Fibroblast of pulmonary artery (primary cell): ENCODE measurements at regions not wholly inside any gene's neighbourhood (a gene's known extent, or its start where the extent isn't known, plus 50 kb on each side); places are given as distances from the start of the nearest gene placed in this dataset.
"Not testable (repeated sequence)": the region's sequence is repeated elsewhere in the genome, so short reads cannot be mapped to it uniquely, and the experiment has no call there.

ENCODE experiments used
- DNase-seq: peaks from one replicate; pipeline ENCODE4 v3.0.0-alpha.2; 2010; ENCODE audit warnings: low read depth
- H3K4me3 ChIP-seq: replicated peaks from 2 replicates; pipeline ENCODE4 v1.5.1; 2011; ENCODE audit warnings: low read depth, mild to moderate bottlenecking, control low read depth, low read length, moderate library complexity
- TF ChIP-seq, protein P1 (sequence below): IDR thresholded peaks from 2 replicates; pipeline ENCODE4 v1.5.1; 2011; ENCODE audit warnings: mild to moderate bottlenecking, control low read depth, low read length, inconsistent platforms; ENCODE audit errors: missing control alignments

DNA sequence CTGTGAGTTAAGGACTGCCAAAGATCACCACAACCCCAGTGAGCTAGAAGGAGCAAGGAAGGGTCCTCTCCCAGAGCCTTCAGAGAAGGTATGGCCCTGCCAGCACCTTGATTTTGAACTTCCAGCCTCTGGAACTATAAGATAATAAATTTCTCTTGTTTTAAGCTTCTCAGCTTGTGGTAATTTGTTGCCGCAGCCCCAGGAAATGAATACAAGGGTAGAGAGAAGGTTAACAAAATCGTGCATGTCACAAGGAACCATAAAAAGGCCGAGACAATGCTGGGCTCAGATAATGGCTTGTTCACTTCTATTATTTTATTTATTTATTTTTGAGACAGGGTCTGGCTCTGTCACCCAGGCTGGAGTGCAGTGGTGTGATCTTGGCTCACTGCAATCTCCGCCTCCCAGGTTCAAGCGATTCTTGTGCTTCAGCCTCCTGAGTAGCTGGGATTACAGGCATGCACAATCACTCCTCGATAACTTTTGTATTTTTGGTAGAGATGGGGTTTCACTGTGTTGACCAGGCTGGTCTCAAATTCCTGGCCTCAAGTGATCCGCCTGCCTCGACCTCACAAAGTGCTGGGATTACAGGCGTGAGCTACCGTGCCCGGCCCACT lies 71.5 kb downstream of the WSB1 start:
- not testable (repeated sequence) for DNase-seq

DNA sequence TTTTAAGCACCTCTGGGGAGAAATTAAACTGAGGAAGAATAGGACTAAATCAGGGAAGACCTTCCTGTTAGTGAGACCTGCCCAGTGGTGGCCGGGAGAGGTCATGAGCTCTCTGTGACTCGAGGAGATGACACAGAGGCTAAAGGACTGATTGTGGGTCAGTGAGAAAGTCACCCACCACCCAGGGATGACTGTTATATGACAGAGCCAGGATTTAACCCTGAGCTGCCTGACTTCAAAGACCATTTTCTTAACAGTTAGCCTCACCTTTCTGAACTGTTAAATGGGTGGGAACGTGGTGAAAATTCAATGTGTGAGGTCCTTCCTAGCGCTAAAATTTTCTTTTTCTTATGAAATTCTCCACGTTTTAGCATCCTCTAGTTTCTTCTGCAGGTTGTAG lies 72.5 kb downstream of the WSB1 start:
- TF ChIP-seq, protein P1, sequence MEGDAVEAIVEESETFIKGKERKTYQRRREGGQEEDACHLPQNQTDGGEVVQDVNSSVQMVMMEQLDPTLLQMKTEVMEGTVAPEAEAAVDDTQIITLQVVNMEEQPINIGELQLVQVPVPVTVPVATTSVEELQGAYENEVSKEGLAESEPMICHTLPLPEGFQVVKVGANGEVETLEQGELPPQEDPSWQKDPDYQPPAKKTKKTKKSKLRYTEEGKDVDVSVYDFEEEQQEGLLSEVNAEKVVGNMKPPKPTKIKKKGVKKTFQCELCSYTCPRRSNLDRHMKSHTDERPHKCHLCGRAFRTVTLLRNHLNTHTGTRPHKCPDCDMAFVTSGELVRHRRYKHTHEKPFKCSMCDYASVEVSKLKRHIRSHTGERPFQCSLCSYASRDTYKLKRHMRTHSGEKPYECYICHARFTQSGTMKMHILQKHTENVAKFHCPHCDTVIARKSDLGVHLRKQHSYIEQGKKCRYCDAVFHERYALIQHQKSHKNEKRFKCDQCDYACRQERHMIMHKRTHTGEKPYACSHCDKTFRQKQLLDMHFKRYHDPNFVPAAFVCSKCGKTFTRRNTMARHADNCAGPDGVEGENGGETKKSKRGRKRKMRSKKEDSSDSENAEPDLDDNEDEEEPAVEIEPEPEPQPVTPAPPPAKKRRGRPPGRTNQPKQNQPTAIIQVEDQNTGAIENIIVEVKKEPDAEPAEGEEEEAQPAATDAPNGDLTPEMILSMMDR = no peak
- DNase-seq = no peak
- no peak overlapping the region for H3K4me3 ChIP-seq

More for the DNA sequence above, 71.5 kb downstream of the WSB1 start:
- H3K4me3 ChIP-seq = not testable (repeated sequence)

DNA sequence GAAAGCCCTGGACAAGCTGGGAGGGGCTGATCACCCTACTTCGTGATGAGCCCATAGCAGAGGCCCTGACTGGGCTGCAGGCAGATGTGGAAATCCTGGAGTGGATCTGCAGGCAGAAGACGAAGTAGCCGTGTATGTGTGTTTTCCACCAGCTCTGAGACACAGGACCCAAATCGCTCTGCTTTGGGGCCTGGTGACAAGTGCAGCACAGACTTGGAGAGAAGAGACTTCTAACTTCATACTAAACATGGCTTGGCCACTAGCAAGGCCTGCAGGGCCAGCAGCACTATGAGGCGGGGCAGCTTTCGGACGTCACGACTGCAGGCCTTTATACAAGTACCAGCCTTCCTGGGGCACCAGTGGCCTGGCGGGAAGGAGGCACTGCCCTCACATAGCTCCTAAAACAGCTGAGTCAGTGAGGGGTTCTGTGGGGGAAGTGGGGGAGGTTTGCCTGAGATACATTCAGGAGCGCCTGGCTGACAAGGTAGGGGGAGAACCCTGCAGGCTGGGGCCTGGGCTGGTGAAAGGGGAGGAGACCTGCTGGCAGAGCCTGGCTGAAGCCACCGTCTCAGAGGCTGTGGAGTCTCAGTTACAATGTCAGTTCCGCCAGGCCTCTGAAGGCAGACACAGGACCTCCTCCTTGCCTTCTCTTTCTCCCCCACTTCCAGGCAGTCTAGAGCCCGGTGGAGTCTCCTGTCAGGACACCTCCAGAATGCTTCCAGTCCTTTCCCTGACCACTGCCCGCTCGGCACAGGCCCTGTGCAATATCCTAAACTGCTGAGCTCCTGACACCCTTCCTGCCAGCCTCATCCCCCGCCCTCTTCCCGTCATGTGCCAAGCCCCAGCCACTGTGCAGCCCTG lies 73.4 kb downstream of the WSB1 start:
- H3K4me3 ChIP-seq = no peak overlapping the region
- DNase-seq = no peak
- TF ChIP-seq, protein P1 = no peak

DNA sequence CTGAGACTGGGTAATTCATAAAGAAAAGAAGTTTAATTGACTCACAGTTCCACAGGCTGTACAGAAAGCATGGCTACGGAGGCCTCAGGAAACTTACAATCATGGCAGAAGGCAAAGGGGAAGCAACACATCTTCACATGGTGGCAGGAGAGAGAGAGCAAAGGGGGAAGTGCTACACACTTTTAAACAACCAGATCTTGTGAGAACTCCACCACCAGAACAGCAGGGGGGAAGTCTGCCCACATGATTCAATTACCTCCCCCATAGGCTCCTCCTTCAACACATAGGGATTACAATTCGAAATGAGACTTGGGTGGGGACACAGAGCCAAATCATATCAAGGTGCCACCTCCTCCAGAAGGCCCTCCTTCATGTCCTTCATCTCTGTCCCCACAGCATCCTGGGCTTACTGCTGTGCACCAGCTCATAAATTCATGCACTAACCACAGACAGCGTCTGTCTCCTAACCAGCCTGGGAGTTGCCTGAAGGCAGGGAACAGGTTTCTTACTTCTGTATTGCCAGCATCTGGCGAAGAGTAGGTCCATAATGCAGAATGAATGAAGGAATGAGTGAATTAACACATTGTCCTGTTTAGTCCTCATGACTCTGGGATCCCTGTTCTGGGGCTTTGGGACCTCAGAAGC lies 74.4 kb downstream of the WSB1 start:
- H3K4me3 ChIP-seq = no peak overlapping the region
- DNase-seq = no peak
- TF ChIP-seq, protein P1 = no peak

DNA sequence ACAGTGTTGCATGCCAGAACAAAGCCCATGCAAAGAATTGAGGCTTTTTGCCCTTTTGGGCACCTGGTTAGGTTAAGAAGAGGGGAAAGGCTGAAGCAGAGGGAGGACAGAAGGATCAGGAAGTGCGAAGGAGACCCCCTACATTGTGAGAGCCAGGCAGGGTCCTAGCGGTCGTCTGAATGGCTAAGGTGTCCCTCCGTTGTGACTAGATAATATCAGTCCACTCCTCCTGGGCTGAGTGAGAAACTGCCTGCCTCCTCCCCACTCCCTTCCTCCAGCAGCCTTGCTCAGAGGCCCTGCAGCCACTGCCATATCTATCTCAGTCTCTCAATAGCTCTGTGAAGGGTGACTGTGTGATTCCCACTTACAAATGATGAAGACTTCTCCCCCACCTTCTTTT lies 75.1 kb downstream of the WSB1 start:
- H3K4me3 ChIP-seq = no peak overlapping the region
- no peak for DNase-seq
- TF ChIP-seq, protein P1 = no peak

DNA sequence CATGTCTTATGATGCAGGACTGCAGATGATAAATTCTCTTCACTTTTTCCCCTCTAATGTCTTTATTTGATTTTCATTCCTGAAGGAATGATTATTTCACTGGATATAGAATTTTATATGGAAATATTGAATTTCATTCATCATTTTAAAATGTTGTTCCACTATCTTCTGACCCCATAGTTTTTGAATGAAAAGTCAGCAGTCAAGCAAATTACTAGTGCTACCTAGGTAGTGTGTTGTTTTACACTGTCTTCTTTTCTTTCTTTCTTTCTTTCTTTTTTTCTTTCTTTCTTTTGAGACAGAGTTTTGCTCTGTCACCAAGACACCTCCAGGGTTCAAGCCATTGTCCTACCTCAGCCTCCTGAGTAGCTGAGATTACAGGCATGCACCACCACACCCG lies 76.9 kb downstream of the WSB1 start:
- TF ChIP-seq, protein P1 = no peak
- H3K4me3 ChIP-seq = no peak overlapping the region
- no peak for DNase-seq

DNA sequence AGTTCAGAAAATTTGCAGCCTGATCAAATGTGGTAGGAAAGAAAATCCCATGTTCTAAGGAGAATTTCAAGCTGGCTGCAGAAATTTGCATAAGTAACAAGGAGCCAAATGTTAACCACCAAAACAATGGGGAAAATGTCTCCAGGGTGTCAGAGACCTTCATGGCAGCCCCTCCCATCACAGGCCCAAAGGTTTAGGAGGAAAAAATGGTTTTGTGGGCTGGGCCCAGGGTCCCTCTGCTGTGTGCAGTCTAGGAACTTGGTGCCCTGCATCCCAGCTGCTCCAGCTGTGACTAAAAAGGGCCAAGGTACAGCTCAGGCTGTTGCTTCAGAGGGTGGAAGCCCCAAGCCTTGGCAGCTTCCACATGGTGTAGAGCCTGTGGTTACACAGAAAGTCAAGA lies 79.8 kb downstream of the WSB1 start:
- not testable (repeated sequence) for H3K4me3 ChIP-seq, DNase-seq
